ENCODE measurements at regions not wholly inside any gene's neighbourhood (a gene's known extent, or its start where the extent isn't known, plus 50 kb on each side); places are given as distances from the start of the nearest gene placed in this dataset.

DNA sequence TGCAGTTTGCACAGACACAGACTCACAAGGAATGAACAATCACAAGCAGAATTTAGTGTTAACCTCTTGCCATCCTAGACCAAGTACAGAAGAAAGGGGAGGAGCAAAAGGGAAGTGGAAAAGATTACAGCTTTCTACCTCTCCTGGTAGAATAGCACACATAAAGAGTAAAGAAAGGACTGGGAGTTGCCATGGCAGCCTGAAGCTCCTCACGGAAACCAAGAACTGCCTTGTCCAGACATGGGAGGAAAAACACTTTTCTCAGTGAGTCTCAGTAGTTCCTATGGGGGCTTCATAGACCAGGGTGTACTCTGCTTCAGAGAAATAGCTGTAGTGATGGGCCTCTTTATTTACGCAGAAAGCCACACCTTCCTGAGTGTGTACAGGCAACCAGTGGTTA, 114.7 kb upstream of the GAP43 start:
- Histone ChIP-seq H3T11ph (ENCODE audit: low read length) (no peak overlapping the region), H2AFZ (ENCODE audit: low read length) (no peak overlapping the region), H2BK20ac (ENCODE audit: low read depth, low read length, poor library complexity, severe bottlenecking) (no peak overlapping the region), H2AK5ac (ENCODE audit: insufficient read length, low read length) (no peak overlapping the region), H3K9me3 (ENCODE audit: control insufficient read depth, low read depth, low read length) (no peaks in the 10 kb centered on the region), H3K23me2 (ENCODE audit: insufficient read length, low read depth, low read length, poor library complexity, severe bottlenecking) (peaks cover 7% of the 10 kb centered on the region), H2BK12ac (ENCODE audit: insufficient read length, low read depth, low read length) (no peak overlapping the region), H3K9ac (ENCODE audit: extremely low read depth, insufficient read length, low read length) (no peak overlapping the region), H3K79me2 (ENCODE audit: insufficient read depth, low read length) (no peaks in the 10 kb centered on the region), H3K27me3 (ENCODE audit: insufficient read depth, low read length) (no peaks in the 10 kb centered on the region), H2BK120ac (ENCODE audit: low read depth, low read length, poor library complexity, severe bottlenecking) (no peak overlapping the region), H2BK15ac (ENCODE audit: low read depth, low read length) (no peak overlapping the region), H3K4me2 (ENCODE audit: insufficient read depth, insufficient read length, low read length) (no peak overlapping the region), H2BK5ac (ENCODE audit: insufficient read length, low read length) (no peak overlapping the region), H4K5ac (ENCODE audit: insufficient read length, low read depth, low read length) (no peak overlapping the region), H3K18ac (ENCODE audit: insufficient read length, low read depth, low read length) (no peak overlapping the region), H3K27ac (ENCODE audit: insufficient read length, low read depth, low read length) (no peak overlapping the region), H3K4ac (ENCODE audit: low read depth, low read length) (no peak overlapping the region), H3K14ac (ENCODE audit: insufficient read depth, low read length) (no peak overlapping the region), H4K8ac (replicated peaks; ENCODE audit: insufficient read length, low read depth, low read length) (no peak overlapping the region), H3K23ac (ENCODE audit: insufficient read length, low read depth, low read length) (no peak overlapping the region), H4K91ac (ENCODE audit: insufficient read length, low read depth, low read length) (no peak overlapping the region), H3K56ac (ENCODE audit: insufficient read length, low read depth, low read length) (no peak overlapping the region), H4K20me1 (ENCODE audit: control insufficient read depth, insufficient read depth, insufficient read length) (no peaks in the 10 kb centered on the region), H3K4me1 (ENCODE audit: insufficient read depth, low read length) (peaks cover 2% of the 10 kb centered on the region; the same call in 1 of the 2 replicates), H3K79me1 (ENCODE audit: insufficient read depth, low read depth, low read length, poor library complexity, severe bottlenecking) (no peaks in the 10 kb centered on the region)
- no peak for DNase-seq
- Mint-ChIP-seq H3K9me3 (peaks cover 16 to 23% of the 10 kb centered on the region in 2 experiments), H3K4me3 (no peak overlapping the region), H3K27ac (no peak overlapping the region), H3K36me3 (ENCODE audit: insufficient read depth in 1 of 3, low read depth in 3 of 3) (peaks cover 11 to 14% (median 11%) of the 10 kb centered on the region in 3 experiments), H3K27me3 (ENCODE audit: low read depth) (peaks cover 3% of the 10 kb centered on the region; the same call in 1 of the 2 replicates), H3K4me1 (peaks cover 25 to 30% of the 10 kb centered on the region in 2 experiments)
- no CpG with 5 or more reads among the region's 2 CpGs for WGBS (ENCODE audit: extremely low coverage, insufficient read length, low lambda C conversion rate)
- TF ChIP-seq, protein P1, sequence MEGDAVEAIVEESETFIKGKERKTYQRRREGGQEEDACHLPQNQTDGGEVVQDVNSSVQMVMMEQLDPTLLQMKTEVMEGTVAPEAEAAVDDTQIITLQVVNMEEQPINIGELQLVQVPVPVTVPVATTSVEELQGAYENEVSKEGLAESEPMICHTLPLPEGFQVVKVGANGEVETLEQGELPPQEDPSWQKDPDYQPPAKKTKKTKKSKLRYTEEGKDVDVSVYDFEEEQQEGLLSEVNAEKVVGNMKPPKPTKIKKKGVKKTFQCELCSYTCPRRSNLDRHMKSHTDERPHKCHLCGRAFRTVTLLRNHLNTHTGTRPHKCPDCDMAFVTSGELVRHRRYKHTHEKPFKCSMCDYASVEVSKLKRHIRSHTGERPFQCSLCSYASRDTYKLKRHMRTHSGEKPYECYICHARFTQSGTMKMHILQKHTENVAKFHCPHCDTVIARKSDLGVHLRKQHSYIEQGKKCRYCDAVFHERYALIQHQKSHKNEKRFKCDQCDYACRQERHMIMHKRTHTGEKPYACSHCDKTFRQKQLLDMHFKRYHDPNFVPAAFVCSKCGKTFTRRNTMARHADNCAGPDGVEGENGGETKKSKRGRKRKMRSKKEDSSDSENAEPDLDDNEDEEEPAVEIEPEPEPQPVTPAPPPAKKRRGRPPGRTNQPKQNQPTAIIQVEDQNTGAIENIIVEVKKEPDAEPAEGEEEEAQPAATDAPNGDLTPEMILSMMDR (conservative IDR thresholded peaks at IDR 0.05): no peak

Data from H9 (cell line).